ENCODE measurements at regions not wholly inside any gene's neighbourhood (a gene's known extent, or its start where the extent isn't known, plus 50 kb on each side); places are given as distances from the start of the nearest gene placed in this dataset.

GRCh38 chr7:47666164-47666862, 84.4 kb upstream of the TNS3 start:
- no peak for ATAC-seq (ENCODE audit: low read depth)
- no peak for DNase-seq (ENCODE audit: low spot score)
- no peak overlapping the region for H3K4me3 ChIP-seq (ENCODE audit: severe bottlenecking)
- H3K27me3 ChIP-seq (ENCODE audit: insufficient read depth, poor library complexity, severe bottlenecking): no peaks in the 10 kb centered on the region
- no peaks in the 10 kb centered on the region for H3K36me3 ChIP-seq (ENCODE audit: low read depth)
- no peak overlapping the region for H3K27ac ChIP-seq (ENCODE audit: poor library complexity, severe bottlenecking)
- no peak for TF ChIP-seq CTCF (IDR thresholded peaks at IDR 0.05; ENCODE audit: poor library complexity, severe bottlenecking)
- H3K4me1 ChIP-seq (ENCODE audit: insufficient read depth, poor library complexity, severe bottlenecking): peaks cover 11% of the 10 kb centered on the region
- no peaks in the 10 kb centered on the region for H3K9me3 ChIP-seq (ENCODE audit: severe bottlenecking)

GRCh38 chr7:47664650-47665195, 82.8 kb upstream of the TNS3 start:
- no peak for TF ChIP-seq CTCF (IDR thresholded peaks at IDR 0.05; ENCODE audit: poor library complexity, severe bottlenecking)
- H3K4me1 ChIP-seq (ENCODE audit: insufficient read depth, poor library complexity, severe bottlenecking): peaks cover 7% of the 10 kb centered on the region
- H3K27me3 ChIP-seq (ENCODE audit: insufficient read depth, poor library complexity, severe bottlenecking): no peaks in the 10 kb centered on the region
- no peaks in the 10 kb centered on the region for H3K9me3 ChIP-seq (ENCODE audit: severe bottlenecking)
- H3K27ac ChIP-seq (ENCODE audit: poor library complexity, severe bottlenecking): no peak overlapping the region
- no peak overlapping the region for H3K4me3 ChIP-seq (ENCODE audit: severe bottlenecking)
- H3K36me3 ChIP-seq (ENCODE audit: low read depth): no peaks in the 10 kb centered on the region
- DNase-seq (ENCODE audit: low spot score): no peak
- no peak for ATAC-seq (ENCODE audit: low read depth)

- H3K36me3 ChIP-seq (ENCODE audit: low read depth): no peaks in the 10 kb centered on the region
- no peaks in the 10 kb centered on the region for H3K27me3 ChIP-seq (ENCODE audit: insufficient read depth, poor library complexity, severe bottlenecking)
- DNase-seq (ENCODE audit: low spot score) (no peak), ATAC-seq (ENCODE audit: low read depth) (no peak)
- H3K4me3 ChIP-seq (ENCODE audit: severe bottlenecking): no peak overlapping the region
- no peaks in the 10 kb centered on the region for H3K9me3 ChIP-seq (ENCODE audit: severe bottlenecking)
- H3K4me1 ChIP-seq (ENCODE audit: insufficient read depth, poor library complexity, severe bottlenecking): no peaks in the 10 kb centered on the region
- no peak overlapping the region for H3K27ac ChIP-seq (ENCODE audit: poor library complexity, severe bottlenecking)
- no peak for TF ChIP-seq CTCF (IDR thresholded peaks at IDR 0.05; ENCODE audit: poor library complexity, severe bottlenecking)
These were observed 81.9 kb upstream of the TNS3 start for GRCh38 chr7:47663851-47664250.

- no peak for DNase-seq (ENCODE audit: low spot score)
- H3K4me1 ChIP-seq (ENCODE audit: insufficient read depth, poor library complexity, severe bottlenecking): no peaks in the 10 kb centered on the region
- no peaks in the 10 kb centered on the region for H3K36me3 ChIP-seq (ENCODE audit: low read depth)
- no peaks in the 10 kb centered on the region for H3K9me3 ChIP-seq (ENCODE audit: severe bottlenecking)
- no peak overlapping the region for H3K4me3 ChIP-seq (ENCODE audit: severe bottlenecking)
- no peaks in the 10 kb centered on the region for H3K27me3 ChIP-seq (ENCODE audit: insufficient read depth, poor library complexity, severe bottlenecking)
- no peak for TF ChIP-seq CTCF (IDR thresholded peaks at IDR 0.05; ENCODE audit: poor library complexity, severe bottlenecking)
- no peak for ATAC-seq (ENCODE audit: low read depth)
- no peak overlapping the region for H3K27ac ChIP-seq (ENCODE audit: poor library complexity, severe bottlenecking)
These were observed 81.3 kb upstream of the TNS3 start for GRCh38 chr7:47663213-47663612.

- H3K4me1 ChIP-seq (ENCODE audit: insufficient read depth, poor library complexity, severe bottlenecking): no peaks in the 10 kb centered on the region
- H3K9me3 ChIP-seq (ENCODE audit: severe bottlenecking): no peaks in the 10 kb centered on the region
- H3K27me3 ChIP-seq (ENCODE audit: insufficient read depth, poor library complexity, severe bottlenecking): no peaks in the 10 kb centered on the region
- TF ChIP-seq CTCF (IDR thresholded peaks at IDR 0.05; ENCODE audit: poor library complexity, severe bottlenecking): no peak
- no peaks in the 10 kb centered on the region for H3K36me3 ChIP-seq (ENCODE audit: low read depth)
- H3K4me3 ChIP-seq (ENCODE audit: severe bottlenecking): no peak overlapping the region
- no peak overlapping the region for H3K27ac ChIP-seq (ENCODE audit: poor library complexity, severe bottlenecking)
- no peak for DNase-seq (ENCODE audit: low spot score)
- ATAC-seq (ENCODE audit: low read depth): no peak
These were observed 79.3 kb upstream of the TNS3 start for GRCh38 chr7:47661051-47661714.

Measured in RWPE2 (cell line).